ENCODE measurements at regions not wholly inside any gene's neighbourhood (a gene's known extent, or its start where the extent isn't known, plus 50 kb on each side); places are given as distances from the start of the nearest gene placed in this dataset.

DNA sequence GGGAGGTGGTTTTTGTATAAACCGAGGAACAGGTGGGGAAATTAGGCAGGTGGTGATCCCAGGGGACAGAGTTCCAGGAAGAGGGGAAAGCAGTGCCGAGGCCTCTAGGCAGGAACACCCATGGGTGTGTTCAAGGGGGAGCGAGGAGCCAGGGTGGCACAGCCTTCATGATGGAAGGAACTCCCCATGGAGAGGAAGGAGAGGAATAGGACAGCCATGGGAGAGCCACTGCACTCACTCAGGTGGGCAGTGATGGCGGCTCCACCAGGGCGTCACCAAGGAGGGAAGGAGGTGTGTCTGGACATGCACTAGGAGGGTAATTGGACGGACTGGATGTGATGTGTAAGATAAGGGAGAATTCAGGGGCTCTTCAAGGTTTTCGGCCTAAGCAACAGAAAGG is 98.2 kb downstream of the THBS2 start:
- Histone ChIP-seq H3K36me3 (no peaks in the 10 kb centered on the region), H3K27me3 (no peaks in the 10 kb centered on the region), H3K9me3 (no peaks in the 10 kb centered on the region), H3K4me3 (no peak overlapping the region), H3K4me1 (peaks cover 18% of the 10 kb centered on the region), H3K27ac (no peak overlapping the region)
- ATAC-seq (no peak), DNase-seq (no peak)
- TF ChIP-seq, protein P1, sequence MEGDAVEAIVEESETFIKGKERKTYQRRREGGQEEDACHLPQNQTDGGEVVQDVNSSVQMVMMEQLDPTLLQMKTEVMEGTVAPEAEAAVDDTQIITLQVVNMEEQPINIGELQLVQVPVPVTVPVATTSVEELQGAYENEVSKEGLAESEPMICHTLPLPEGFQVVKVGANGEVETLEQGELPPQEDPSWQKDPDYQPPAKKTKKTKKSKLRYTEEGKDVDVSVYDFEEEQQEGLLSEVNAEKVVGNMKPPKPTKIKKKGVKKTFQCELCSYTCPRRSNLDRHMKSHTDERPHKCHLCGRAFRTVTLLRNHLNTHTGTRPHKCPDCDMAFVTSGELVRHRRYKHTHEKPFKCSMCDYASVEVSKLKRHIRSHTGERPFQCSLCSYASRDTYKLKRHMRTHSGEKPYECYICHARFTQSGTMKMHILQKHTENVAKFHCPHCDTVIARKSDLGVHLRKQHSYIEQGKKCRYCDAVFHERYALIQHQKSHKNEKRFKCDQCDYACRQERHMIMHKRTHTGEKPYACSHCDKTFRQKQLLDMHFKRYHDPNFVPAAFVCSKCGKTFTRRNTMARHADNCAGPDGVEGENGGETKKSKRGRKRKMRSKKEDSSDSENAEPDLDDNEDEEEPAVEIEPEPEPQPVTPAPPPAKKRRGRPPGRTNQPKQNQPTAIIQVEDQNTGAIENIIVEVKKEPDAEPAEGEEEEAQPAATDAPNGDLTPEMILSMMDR (IDR thresholded peaks at IDR 0.05), result no peak
- intact Hi-C loops (cut with DNase I), result no loop called here

DNA sequence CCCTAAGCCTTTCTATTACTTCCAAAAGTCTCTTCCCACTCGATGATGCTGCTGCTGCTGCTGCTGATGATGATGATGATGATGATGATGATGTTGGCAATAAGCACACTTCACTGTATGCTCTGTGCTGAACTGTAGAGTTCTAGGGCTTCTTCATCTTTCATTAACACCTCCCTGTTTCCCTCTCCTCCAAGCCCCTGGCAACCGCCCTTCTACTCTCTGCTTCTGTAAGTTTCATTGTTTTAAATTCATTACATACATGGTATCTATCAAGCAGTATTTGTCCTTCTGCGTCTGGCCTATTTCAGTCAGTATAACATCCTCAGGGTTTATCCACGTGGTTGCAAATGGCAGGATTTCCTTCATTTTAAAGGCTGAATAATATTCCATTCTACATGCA is 100.2 kb downstream of the THBS2 start:
- no peak overlapping the region for H3K27ac ChIP-seq
- no peaks in the 10 kb centered on the region for H3K27me3 ChIP-seq
- intact Hi-C loops (cut with DNase I), result no loop called here
- H3K36me3 ChIP-seq, result no peaks in the 10 kb centered on the region
- H3K4me3 ChIP-seq, result no peak overlapping the region
- TF ChIP-seq, protein P1 (IDR thresholded peaks at IDR 0.05), result no peak
- ATAC-seq (no peak), DNase-seq (no peak)
- peaks cover 14% of the 10 kb centered on the region for H3K4me1 ChIP-seq
- no peaks in the 10 kb centered on the region for H3K9me3 ChIP-seq

DNA sequence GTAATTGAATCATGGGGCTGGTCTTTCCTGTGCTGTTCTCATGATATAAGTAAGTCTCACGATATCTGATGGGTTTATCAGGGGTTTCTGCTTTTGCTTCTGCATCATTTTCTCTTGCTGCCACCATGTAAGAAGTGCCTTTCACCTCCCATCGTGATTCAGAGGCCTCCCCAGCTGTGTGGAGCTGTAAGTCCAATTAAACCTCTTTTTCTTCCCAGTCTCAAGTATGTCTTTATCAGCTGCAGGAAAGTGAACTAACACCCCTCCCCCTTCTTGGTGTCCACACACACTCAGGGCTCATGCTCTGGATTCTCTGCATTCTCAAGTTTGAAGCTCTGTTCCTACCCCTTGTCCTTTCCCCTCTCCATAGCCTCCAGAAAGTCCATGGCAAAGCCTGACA is 107.1 kb downstream of the THBS2 start:
- intact Hi-C loops (cut with DNase I), result no loop called here
- Histone ChIP-seq H3K4me1 (no peaks in the 10 kb centered on the region), H3K9me3 (no peaks in the 10 kb centered on the region), H3K4me3 (no peak overlapping the region), H3K36me3 (no peaks in the 10 kb centered on the region), H3K27me3 (no peaks in the 10 kb centered on the region), H3K27ac (no peak overlapping the region)
- TF ChIP-seq, protein P1 (IDR thresholded peaks at IDR 0.05), result no peak
- DNase-seq (no peak), ATAC-seq (no peak)

DNA sequence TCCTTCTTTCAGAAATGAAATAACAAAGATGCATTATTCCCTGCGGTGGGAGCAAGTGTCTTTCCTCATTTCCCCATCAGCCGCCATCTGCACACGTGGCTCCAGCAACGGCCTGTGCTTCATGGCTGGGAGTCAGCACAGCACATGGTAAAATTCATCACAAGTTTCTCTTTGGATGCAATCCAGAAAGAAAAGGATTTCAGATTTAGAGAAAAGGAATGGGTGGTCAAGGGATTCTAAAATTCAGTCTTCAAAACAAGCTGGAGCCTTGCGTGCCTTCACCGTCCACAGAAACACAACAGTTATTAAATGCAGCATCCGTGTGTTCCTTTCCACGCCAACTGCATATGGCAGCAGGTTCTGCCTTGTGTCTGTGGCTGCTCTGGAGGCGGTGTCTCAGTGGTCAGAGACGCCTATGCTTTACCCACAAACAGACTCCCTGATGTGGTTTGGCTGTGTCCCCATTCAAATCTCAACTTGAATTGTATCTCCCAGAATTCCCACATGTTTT is 107.6 kb downstream of the THBS2 start:
- intact Hi-C loops (cut with DNase I), result no loop called here
- TF ChIP-seq, protein P1 (IDR thresholded peaks at IDR 0.05), result no peak
- ATAC-seq (no peak), DNase-seq (no peak)
- Histone ChIP-seq H3K4me1 (no peaks in the 10 kb centered on the region), H3K36me3 (no peaks in the 10 kb centered on the region), H3K27me3 (no peaks in the 10 kb centered on the region), H3K4me3 (no peak overlapping the region), H3K9me3 (no peaks in the 10 kb centered on the region), H3K27ac (no peak overlapping the region)

DNA sequence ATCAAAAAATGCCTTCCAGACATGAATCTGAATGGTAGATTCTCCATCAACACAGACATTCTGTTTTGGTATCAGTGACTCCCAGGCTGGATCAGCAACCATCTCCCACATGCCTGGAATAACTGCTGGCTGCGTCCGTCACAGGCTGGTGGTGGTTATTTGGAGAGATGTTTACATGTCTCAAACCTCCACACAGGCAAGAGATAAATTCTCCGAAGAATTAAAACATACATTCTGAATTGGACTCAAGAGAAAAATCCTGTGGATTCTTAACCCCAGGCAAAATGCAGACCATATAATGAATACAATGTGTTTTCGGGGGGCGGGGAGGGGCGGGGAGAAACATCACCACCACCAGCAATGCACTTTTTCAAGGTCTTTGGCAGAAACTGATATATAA is 108.2 kb downstream of the THBS2 start:
- Histone ChIP-seq H3K4me1 (no peaks in the 10 kb centered on the region), H3K36me3 (no peaks in the 10 kb centered on the region), H3K27me3 (no peaks in the 10 kb centered on the region), H3K4me3 (no peak overlapping the region), H3K9me3 (no peaks in the 10 kb centered on the region), H3K27ac (no peak overlapping the region)
- DNase-seq (no peak), ATAC-seq (no peak)
- intact Hi-C loops (cut with DNase I), result no loop called here
- TF ChIP-seq, protein P1 (IDR thresholded peaks at IDR 0.05), result no peak

DNA sequence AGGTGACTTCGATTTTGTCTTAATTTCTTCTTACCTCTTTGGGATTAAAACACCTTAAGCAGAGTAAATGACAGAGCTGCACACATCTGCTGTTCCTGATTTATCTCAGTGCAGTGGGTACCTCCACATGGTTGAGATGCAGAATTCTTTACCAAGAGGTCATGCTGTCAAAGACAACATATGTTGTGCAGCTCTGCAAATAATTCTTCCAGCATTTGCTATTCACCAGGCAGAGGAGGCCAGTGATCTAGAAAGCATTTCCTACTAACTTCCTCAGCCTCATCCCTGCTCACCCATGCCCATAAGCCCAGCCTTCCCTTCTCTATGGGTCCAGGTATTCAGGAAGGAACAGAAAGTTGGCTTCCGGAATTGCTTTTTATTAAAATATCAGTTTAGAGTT is 109.3 kb downstream of the THBS2 start:
- ATAC-seq (no peak), DNase-seq (no peak)
- Histone ChIP-seq H3K4me1 (no peaks in the 10 kb centered on the region), H3K9me3 (no peaks in the 10 kb centered on the region), H3K4me3 (no peak overlapping the region), H3K36me3 (no peaks in the 10 kb centered on the region), H3K27ac (no peak overlapping the region), H3K27me3 (no peaks in the 10 kb centered on the region)
- TF ChIP-seq, protein P1 (IDR thresholded peaks at IDR 0.05), result no peak
- intact Hi-C loops (cut with DNase I), result no loop called here
